PC-9 (cell line): ENCODE measurements at regions not wholly inside any gene's neighbourhood (a gene's known extent, or its start where the extent isn't known, plus 50 kb on each side); places are given as distances from the start of the nearest gene placed in this dataset.

ENCODE experiments used
- BruUV-seq: library from RNA; stranded (reverse); fragments of 400-500 nt; replicated peaks from 2 replicates; lab custom pipeline; 2021; lab: Mats Ljungman, UMichigan
- CTCF ChIA-PET: fragments of 300-600 bp; sonication (Branson Sonifier 250); formaldehyde crosslinking; loops from one replicate; lab custom pipeline; 2022; ENCODE audit warnings: antibody characterized with exemption; lab: Charles Lee
- POLR2A ChIA-PET: fragments of 300-600 bp; sonication (Branson Sonifier 250); formaldehyde crosslinking; loops from one replicate; lab custom pipeline; 2022; ENCODE audit warnings: antibody characterized with exemption; ENCODE audit not compliant: unreplicated experiment; lab: Charles Lee
- DNase-seq, 2 experiments: peaks; one replicate each; pipeline versions ENCODE4 v3.0.0 to v3.0.0-alpha.2; 2015 to 2022; ENCODE audit warnings: mixed read lengths in 1 of 2
- H2AFZ ChIP-seq: fragments of 200-600 bp; sonication (generic); 2 replicates; pipeline ENCODE4 v1.8.1; 2017; ENCODE audit warnings: antibody characterized with exemption
- H3F3A ChIP-seq: fragments of 200-600 bp; sonication (generic); 2 replicates; pipeline ENCODE4 v1.8.1; 2017; ENCODE audit warnings: antibody characterized with exemption, mild to moderate bottlenecking, low read depth; ENCODE audit not compliant: insufficient read depth
- H3K27ac ChIP-seq: fragments of 200-600 bp; sonication (generic); 2 replicates; pipeline ENCODE4 v1.6.1; 2016; ENCODE audit warnings: mixed run types
- H3K27me3 ChIP-seq: fragments of 200-600 bp; sonication (generic); 2 replicates; pipeline ENCODE4 v1.6.1; 2016; ENCODE audit warnings: low read depth, mixed run types; ENCODE audit not compliant: insufficient read depth
- H3K36me3 ChIP-seq: fragments of 200-600 bp; sonication (generic); 2 replicates; pipeline ENCODE4 v1.6.1; 2016; ENCODE audit warnings: low read depth, mixed run types
- H3K4me1 ChIP-seq: fragments of 200-600 bp; sonication (generic); replicated peaks from 2 replicates; pipeline ENCODE4 v1.6.1; 2016; ENCODE audit warnings: mixed run types; ENCODE audit not compliant: insufficient read depth
- H3K4me2 ChIP-seq: fragments of 200-600 bp; sonication (generic); 2 replicates; pipeline ENCODE4 v1.6.1; 2017; ENCODE audit warnings: mixed run types
- H3K4me3 ChIP-seq: fragments of 200-600 bp; sonication (generic); 2 replicates; pipeline ENCODE4 v1.6.1; 2016; ENCODE audit warnings: mixed run types
- H3K79me2 ChIP-seq: fragments of 200-600 bp; sonication (generic); 2 replicates; pipeline ENCODE4 v1.6.1; 2017; ENCODE audit warnings: low read depth, mixed run types
- H3K9me2 ChIP-seq: fragments of 200-600 bp; sonication (generic); 2 replicates; pipeline ENCODE4 v1.8.1; 2017; ENCODE audit warnings: mild to moderate bottlenecking; ENCODE audit not compliant: insufficient read depth
- H3K9me3 ChIP-seq: fragments of 200-600 bp; sonication (generic); 2 replicates; pipeline ENCODE4 v1.8.1; 2016; ENCODE audit warnings: low read depth; ENCODE audit not compliant: insufficient read depth
- H4K20me1 ChIP-seq: fragments of 200-600 bp; sonication (generic); 2 replicates; pipeline ENCODE4 v1.8.1; 2017; ENCODE audit not compliant: insufficient read depth
- EZH2 ChIP-seq: fragments of 200-600 bp; sonication (generic); IDR thresholded peaks from 2 replicates; pipeline ENCODE4 v1.8.0; 2017; ENCODE audit warnings: antibody characterized with exemption, low read depth
- intact Hi-C: fragments of 100-400 bp; cut with micrococcal nuclease; formaldehyde crosslinking; loops from one replicate; pipeline ENCODE4 v1.10.0; 2022; ENCODE audit not compliant: unreplicated experiment
- TF ChIP-seq, protein P1 (sequence below): fragments of 200-600 bp; sonication (generic); conservative IDR thresholded peaks from 2 replicates; pipeline ENCODE4 v1.6.1; 2017; ENCODE audit warnings: mixed run types, antibody characterized with exemption, mild to moderate bottlenecking, moderate library complexity

DNA sequence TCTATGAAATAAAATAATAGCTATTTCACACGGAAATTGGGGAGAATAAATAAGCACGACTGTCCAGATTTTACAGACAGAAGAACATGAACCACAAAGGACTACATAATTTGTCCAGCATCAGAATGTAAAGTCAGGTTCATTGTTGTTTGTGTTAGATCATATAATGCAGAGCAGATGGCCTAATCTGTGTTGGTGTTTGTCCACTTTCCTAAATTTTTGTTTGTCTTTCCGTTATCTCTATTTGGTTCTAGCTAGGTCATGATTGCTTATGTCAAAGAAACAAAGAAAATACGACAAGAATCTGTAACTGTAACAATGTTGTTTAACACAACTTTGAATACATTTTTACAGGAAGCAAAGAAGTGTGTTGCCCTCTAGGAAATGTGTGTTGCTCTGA, 75.6 kb upstream of the ANKRD28 start:
- TF ChIP-seq EZH2, result no peak
- TF ChIP-seq, protein P1, sequence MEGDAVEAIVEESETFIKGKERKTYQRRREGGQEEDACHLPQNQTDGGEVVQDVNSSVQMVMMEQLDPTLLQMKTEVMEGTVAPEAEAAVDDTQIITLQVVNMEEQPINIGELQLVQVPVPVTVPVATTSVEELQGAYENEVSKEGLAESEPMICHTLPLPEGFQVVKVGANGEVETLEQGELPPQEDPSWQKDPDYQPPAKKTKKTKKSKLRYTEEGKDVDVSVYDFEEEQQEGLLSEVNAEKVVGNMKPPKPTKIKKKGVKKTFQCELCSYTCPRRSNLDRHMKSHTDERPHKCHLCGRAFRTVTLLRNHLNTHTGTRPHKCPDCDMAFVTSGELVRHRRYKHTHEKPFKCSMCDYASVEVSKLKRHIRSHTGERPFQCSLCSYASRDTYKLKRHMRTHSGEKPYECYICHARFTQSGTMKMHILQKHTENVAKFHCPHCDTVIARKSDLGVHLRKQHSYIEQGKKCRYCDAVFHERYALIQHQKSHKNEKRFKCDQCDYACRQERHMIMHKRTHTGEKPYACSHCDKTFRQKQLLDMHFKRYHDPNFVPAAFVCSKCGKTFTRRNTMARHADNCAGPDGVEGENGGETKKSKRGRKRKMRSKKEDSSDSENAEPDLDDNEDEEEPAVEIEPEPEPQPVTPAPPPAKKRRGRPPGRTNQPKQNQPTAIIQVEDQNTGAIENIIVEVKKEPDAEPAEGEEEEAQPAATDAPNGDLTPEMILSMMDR, result no peak
- no peak overlapping the region for H3K4me2 ChIP-seq
- CTCF ChIA-PET, result no interaction called here
- no peaks in the 10 kb centered on the region for H3K4me1 ChIP-seq
- no peaks in the 10 kb centered on the region for H4K20me1 ChIP-seq
- POLR2A ChIA-PET, result no interaction called here
- H3K9me2 ChIP-seq, result no peaks in the 10 kb centered on the region
- H3F3A ChIP-seq, result no peaks in the 10 kb centered on the region
- no peak overlapping the region for H3K4me3 ChIP-seq
- H2AFZ ChIP-seq, result no peak overlapping the region
- no peaks in the 10 kb centered on the region for H3K36me3 ChIP-seq
- no peaks in the 10 kb centered on the region for H3K79me2 ChIP-seq
- H3K9me3 ChIP-seq, result no peaks in the 10 kb centered on the region
- BruUV-seq, result no TSS peak
- DNase-seq, result no peak
- intact Hi-C loops, result no loop called here
- no peak overlapping the region for H3K27ac ChIP-seq
- H3K27me3 ChIP-seq, result no peaks in the 10 kb centered on the region

DNA sequence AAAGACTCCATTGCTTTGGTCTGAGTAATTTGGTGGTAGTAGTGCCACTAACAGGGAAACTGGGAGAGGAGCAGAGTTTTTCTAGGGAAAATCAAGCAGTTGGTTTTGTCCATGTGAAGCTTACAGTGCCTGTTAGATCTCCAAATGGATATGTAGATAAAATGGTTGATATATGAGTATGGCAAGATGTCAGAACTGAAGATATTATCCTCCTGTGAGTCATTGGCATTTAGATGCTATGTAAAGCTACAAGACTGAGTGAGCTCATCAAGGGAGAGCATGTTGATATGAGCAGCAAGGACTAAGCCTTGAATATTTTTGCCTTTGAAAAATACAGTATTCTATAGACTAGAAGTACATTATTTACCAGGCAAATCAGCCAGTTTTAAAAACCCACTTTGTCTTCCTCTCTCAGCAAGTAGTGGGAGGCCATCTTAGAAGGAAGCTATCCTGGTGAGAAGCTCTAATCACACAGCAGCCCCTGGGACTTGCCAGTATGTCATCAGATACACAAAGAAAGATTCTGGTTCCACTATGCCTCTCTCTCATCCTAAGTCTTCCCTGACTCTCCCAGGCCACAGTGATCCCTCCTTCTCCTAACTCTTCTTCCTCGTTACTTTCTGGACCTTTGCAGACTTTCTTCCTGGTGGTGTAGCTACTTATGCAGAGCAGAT, 77.4 kb upstream of the ANKRD28 start:
- BruUV-seq, result no TSS peak
- Histone ChIP-seq H3K9me3 (no peaks in the 10 kb centered on the region), H3K4me3 (no peak overlapping the region), H3K27ac (no peak overlapping the region), H3F3A (no peaks in the 10 kb centered on the region), H4K20me1 (no peaks in the 10 kb centered on the region), H2AFZ (no peak overlapping the region), H3K79me2 (no peaks in the 10 kb centered on the region), H3K4me1 (no peaks in the 10 kb centered on the region), H3K9me2 (no peaks in the 10 kb centered on the region), H3K4me2 (no peak overlapping the region), H3K36me3 (no peaks in the 10 kb centered on the region), H3K27me3 (no peaks in the 10 kb centered on the region)
- TF ChIP-seq EZH2, result no peak
- TF ChIP-seq, protein P1, result no peak
- intact Hi-C loops, result no loop called here
- CTCF ChIA-PET, result no interaction called here
- POLR2A ChIA-PET, result no interaction called here
- DNase-seq, result no peak

DNA sequence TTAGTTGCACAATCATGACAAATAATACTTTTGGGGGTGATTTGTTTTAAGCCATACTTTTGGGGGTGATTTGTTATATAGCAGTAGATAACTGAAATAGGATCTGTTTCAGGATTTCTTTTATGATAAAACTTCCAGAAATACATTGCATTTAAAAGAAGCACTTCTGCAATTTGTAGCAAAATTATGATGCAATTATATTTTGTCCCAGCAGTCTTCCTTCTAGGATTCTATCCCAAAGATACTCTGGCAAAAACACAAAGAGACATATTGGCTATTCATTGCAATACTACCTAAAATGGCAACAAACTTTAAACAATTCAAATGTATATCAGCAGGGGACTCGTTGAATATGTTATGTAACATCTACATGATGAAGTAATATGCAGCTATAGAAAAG, 78.9 kb upstream of the ANKRD28 start:
- DNase-seq, result no peak
- intact Hi-C loops, result no loop called here
- POLR2A ChIA-PET, result no interaction called here
- CTCF ChIA-PET, result no interaction called here
- Histone ChIP-seq H4K20me1 (no peaks in the 10 kb centered on the region), H3K27me3 (no peaks in the 10 kb centered on the region), H3K27ac (no peak overlapping the region), H3K9me3 (no peaks in the 10 kb centered on the region), H3K4me1 (no peaks in the 10 kb centered on the region), H3K4me3 (no peak overlapping the region), H2AFZ (no peak overlapping the region), H3K9me2 (no peaks in the 10 kb centered on the region), H3K36me3 (no peaks in the 10 kb centered on the region), H3F3A (no peaks in the 10 kb centered on the region), H3K4me2 (no peak overlapping the region), H3K79me2 (no peaks in the 10 kb centered on the region)
- TF ChIP-seq, protein P1, result no peak
- TF ChIP-seq EZH2, result no peak
- no TSS peak for BruUV-seq
